HepG2 (cell line): ENCODE measurements at regions not wholly inside any gene's neighbourhood (a gene's known extent, or its start where the extent isn't known, plus 50 kb on each side); places are given as distances from the start of the nearest gene placed in this dataset.

Experiments
- ATAC-seq: fragments of 200-7000 bp; cut with Tn5 transposase; 3 replicates; pipeline ENCODE4 v1.9.1; 2020; ENCODE audit warnings: mild to moderate bottlenecking, moderate library complexity
- BruUV-seq: library from RNA; stranded (reverse); fragments of 400-500 nt; replicated peaks from 2 replicates; lab custom pipeline; 2021; lab: Mats Ljungman, UMichigan
- CTCF ChIA-PET: fragments of 300-600 bp; formaldehyde crosslinking; extraction: SDS; loops from one replicate; lab custom pipeline; 2021; ENCODE audit warnings: low total read pairs, inconsistent platforms, low intra/inter-chr PET ratio; lab: Yijun Ruan, JAX
- POLR2A ChIA-PET: fragments of 350-600 bp; sonication (Branson Sonifier 250); formaldehyde crosslinking; loops from one replicate; lab custom pipeline; 2020; ENCODE audit warnings: antibody characterized with exemption, inconsistent platforms; lab: Yijun Ruan, JAX
- DNase-seq: peaks from one replicate; pipeline ENCODE4 v3.0.0-alpha.2; 2015; ENCODE audit warnings: low spot score
- FAIRE-seq: peaks from 3 replicates; lab custom pipeline; 2011; peaks lifted over from hg19 to GRCh38; lab: Jason Lieb, UNC
- H2AFZ ChIP-seq: one replicate; pipeline ENCODE4 v1.6.1; 2011; ENCODE audit warnings: low read length, inconsistent platforms
- H3K27ac ChIP-seq: fragments of 300-600 bp; 3 replicates; pipeline ENCODE4 v1.8.0; 2011; ENCODE audit warnings: mixed run types, mild to moderate bottlenecking, mixed read lengths, low read length, inconsistent platforms; ENCODE audit not compliant: insufficient read depth; ENCODE audit errors: extremely low read length
- H3K27me3 ChIP-seq, 2 experiments: fragments of 200-600 bp in 1 of 2; 2 replicates in 1 of 2; 3 replicates in 1 of 2; pipeline versions ENCODE4 v1.6.0 to v1.8.0; 2011; ENCODE audit warnings: low read length in 2 of 2, mild to moderate bottlenecking in 2 of 2, moderate library complexity in 2 of 2, inconsistent platforms in 1 of 2; ENCODE audit not compliant: insufficient read depth in 2 of 2, control insufficient read depth in 1 of 2
- H3K36me3 ChIP-seq, 2 experiments: fragments of 200-600 bp in 1 of 2; replicated peaks in 1 of 2; 2 replicates in 1 of 2; 3 replicates in 1 of 2; pipeline versions ENCODE4 v1.5.1 to v1.8.0; 2011; ENCODE audit warnings: low read length in 2 of 2, inconsistent platforms in 1 of 2; ENCODE audit not compliant: insufficient read depth in 2 of 2, control insufficient read depth in 1 of 2
- H3K4me1 ChIP-seq: 2 replicates; pipeline ENCODE4 v1.5.1; 2012; ENCODE audit warnings: low read length, inconsistent platforms; ENCODE audit not compliant: insufficient read depth
- H3K4me2 ChIP-seq: 2 replicates; pipeline ENCODE4 v1.6.0; 2011; ENCODE audit warnings: low read depth, low read length, inconsistent platforms
- H3K4me3 ChIP-seq, 3 experiments: fragments of 200-600 bp in 1 of 3; sonication (generic), shearing (Covaris generic) in 1 of 3; replicated peaks in 1 of 3; 2 replicates each; pipeline ENCODE4 v1.5.1; 2011 to 2016; ENCODE audit warnings: low read length in 3 of 3, inconsistent platforms in 2 of 3, low read depth in 2 of 3, mild to moderate bottlenecking in 2 of 3, control low read depth in 1 of 3, mixed read lengths in 1 of 3; ENCODE audit not compliant: insufficient read depth in 1 of 3
- H3K79me2 ChIP-seq: one replicate; pipeline ENCODE4 v1.6.1; 2011; ENCODE audit warnings: low read length, inconsistent platforms; ENCODE audit not compliant: insufficient read depth
- H3K9ac ChIP-seq: 2 replicates; pipeline ENCODE4 v1.6.0; 2011; ENCODE audit warnings: mild to moderate bottlenecking, low read depth, low read length, inconsistent platforms; ENCODE audit not compliant: insufficient read depth
- H3K9me3 ChIP-seq: 2 replicates; pipeline ENCODE4 v1.5.1; 2012; ENCODE audit warnings: mild to moderate bottlenecking, low read length
- H4K20me1 ChIP-seq: 2 replicates; pipeline ENCODE4 v1.6.0; 2011; ENCODE audit warnings: inconsistent platforms, mild to moderate bottlenecking, low read length, moderate library complexity; ENCODE audit not compliant: insufficient read depth
- CREB1 ChIP-seq, 2 experiments: fragments of 450-650 bp in 1 of 2; IDR thresholded peaks; 2 replicates each; pipeline ENCODE4 v1.6.1; 2016 to 2017; ENCODE audit warnings: control low read depth in 1 of 2, mild to moderate bottlenecking in 1 of 2, missing compliant biosample characterization in 1 of 2, missing genetic modification characterization in 1 of 2
- DR1 ChIP-seq: sonication (generic); formaldehyde crosslinking; IDR thresholded peaks from 2 replicates; pipeline ENCODE4 v1.8.0; 2021; ENCODE audit warnings: mild to moderate bottlenecking, missing genetic modification reagents, inconsistent platforms
- FIP1L1 ChIP-seq: fragments of 200-400 bp; formaldehyde crosslinking; IDR thresholded peaks from 2 replicates; pipeline ENCODE4 v1.6.1; 2018; ENCODE audit warnings: low read depth, mild to moderate bottlenecking, low read length, moderate library complexity, borderline replicate concordance; ENCODE audit not compliant: insufficient read depth
- HOXD1 ChIP-seq: sonication (generic); formaldehyde crosslinking; IDR thresholded peaks from 2 replicates; pipeline ENCODE4 v1.5.0; 2020; ENCODE audit warnings: missing genetic modification reagents
- MIXL1 ChIP-seq: IDR thresholded peaks from 2 replicates; pipeline ENCODE4 v1.6.1; 2016
- SRSF1 ChIP-seq: fragments of 200-400 bp; formaldehyde crosslinking; optimal IDR thresholded peaks from 2 replicates; pipeline ENCODE3; 2017; ENCODE audit warnings: mild to moderate bottlenecking, low read depth, low read length, moderate library complexity
- ZSCAN25 ChIP-seq: sonication (generic); formaldehyde crosslinking; IDR thresholded peaks from 2 replicates; pipeline ENCODE4 v1.8.0; 2022; ENCODE audit warnings: mild to moderate bottlenecking, missing genetic modification reagents
- WGBS: methylation state at CpG from one replicate; pipeline ENCODE4 v1.1.6; 2017; ENCODE audit warnings: low lambda C conversion rate; 5-methylcytosine and 5-hydroxymethylcytosine counted together
- in situ Hi-C: cut with HindIII; loops from 2 replicates; pipeline ENCODE4 v1.10.0; 2017; ENCODE audit warnings: low pct_unique_long_range_greater_than_20kb; ENCODE audit not compliant: extremely low pct_ligation_motif_present
- intact Hi-C: fragments of 100-400 bp; cut with micrococcal nuclease; formaldehyde crosslinking; loops from one replicate; pipeline ENCODE4 v1.10.0; 2022; ENCODE audit not compliant: unreplicated experiment
- TF ChIP-seq, protein P1 (sequence below): sonication (generic); formaldehyde crosslinking; conservative IDR thresholded peaks from 2 replicates; pipeline ENCODE4 v1.8.0; 2022; ENCODE audit warnings: low read depth, missing genetic modification reagents
- TF ChIP-seq, protein P2 (sequence below): sonication (generic); formaldehyde crosslinking; IDR thresholded peaks from 2 replicates; pipeline ENCODE4 v1.4.0; 2020; ENCODE audit warnings: low read depth, mild to moderate bottlenecking, missing genetic modification reagents
- TF ChIP-seq, protein P3 (sequence below): IDR thresholded peaks from 2 replicates; pipeline ENCODE4 v1.6.1; 2016; ENCODE audit warnings: missing compliant biosample characterization, missing genetic modification reagents, borderline replicate concordance
- TF ChIP-seq, protein P4 (sequence below): IDR thresholded peaks from 2 replicates; pipeline ENCODE4 v1.6.1; 2016; ENCODE audit warnings: missing genetic modification reagents, missing compliant biosample characterization
- TF ChIP-seq, protein P5 (sequence below): fragments of 450-650 bp; IDR thresholded peaks from 2 replicates; pipeline ENCODE4 v1.6.1; 2017
- TF ChIP-seq, protein P6 (sequence below): sonication (generic); formaldehyde crosslinking; IDR thresholded peaks from 2 replicates; pipeline ENCODE4 v1.4.0; 2020; ENCODE audit warnings: mild to moderate bottlenecking, missing genetic modification reagents
- TF ChIP-seq, protein P7 (sequence below): sonication (generic); formaldehyde crosslinking; IDR thresholded peaks from 2 replicates; pipeline ENCODE4 v1.9.0; 2022; ENCODE audit warnings: low read depth, missing genetic modification reagents

DNA sequence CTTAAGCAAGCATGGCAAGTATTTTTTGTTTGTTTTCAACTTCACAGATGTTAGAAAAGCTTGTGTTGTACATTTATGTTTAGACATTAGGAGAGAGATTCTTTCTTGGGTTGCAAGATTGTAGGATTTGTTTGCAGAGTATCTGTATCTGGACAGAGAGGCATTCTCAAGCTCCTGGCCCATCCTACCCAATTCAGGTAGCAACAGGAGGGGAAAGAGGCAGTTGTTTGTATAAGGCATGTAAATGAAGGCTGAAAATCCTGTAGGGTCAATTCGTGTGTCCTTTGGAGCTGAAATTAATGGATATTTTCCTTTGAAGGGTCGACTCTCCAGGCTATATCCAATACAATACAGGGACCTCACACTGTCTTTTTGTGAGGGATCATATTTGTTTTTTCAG lies 147.3 kb downstream of the KCNRG start (continued):
- TF ChIP-seq, protein P1, sequence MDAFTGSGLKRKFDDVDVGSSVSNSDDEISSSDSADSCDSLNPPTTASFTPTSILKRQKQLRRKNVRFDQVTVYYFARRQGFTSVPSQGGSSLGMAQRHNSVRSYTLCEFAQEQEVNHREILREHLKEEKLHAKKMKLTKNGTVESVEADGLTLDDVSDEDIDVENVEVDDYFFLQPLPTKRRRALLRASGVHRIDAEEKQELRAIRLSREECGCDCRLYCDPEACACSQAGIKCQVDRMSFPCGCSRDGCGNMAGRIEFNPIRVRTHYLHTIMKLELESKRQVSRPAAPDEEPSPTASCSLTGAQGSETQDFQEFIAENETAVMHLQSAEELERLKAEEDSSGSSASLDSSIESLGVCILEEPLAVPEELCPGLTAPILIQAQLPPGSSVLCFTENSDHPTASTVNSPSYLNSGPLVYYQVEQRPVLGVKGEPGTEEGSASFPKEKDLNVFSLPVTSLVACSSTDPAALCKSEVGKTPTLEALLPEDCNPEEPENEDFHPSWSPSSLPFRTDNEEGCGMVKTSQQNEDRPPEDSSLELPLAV (CRISPR knock-in tag): no peak
- TF ChIP-seq DR1 (no peak), CREB1 (IDR thresholded peaks at IDR 0.05) (no peak), CREB1 (CRISPR knock-in tag; IDR thresholded peaks at IDR 0.05) (no peak)
- TF ChIP-seq, protein P2, sequence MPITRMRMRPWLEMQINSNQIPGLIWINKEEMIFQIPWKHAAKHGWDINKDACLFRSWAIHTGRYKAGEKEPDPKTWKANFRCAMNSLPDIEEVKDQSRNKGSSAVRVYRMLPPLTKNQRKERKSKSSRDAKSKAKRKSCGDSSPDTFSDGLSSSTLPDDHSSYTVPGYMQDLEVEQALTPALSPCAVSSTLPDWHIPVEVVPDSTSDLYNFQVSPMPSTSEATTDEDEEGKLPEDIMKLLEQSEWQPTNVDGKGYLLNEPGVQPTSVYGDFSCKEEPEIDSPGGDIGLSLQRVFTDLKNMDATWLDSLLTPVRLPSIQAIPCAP: no peak
- TF ChIP-seq, protein P3, sequence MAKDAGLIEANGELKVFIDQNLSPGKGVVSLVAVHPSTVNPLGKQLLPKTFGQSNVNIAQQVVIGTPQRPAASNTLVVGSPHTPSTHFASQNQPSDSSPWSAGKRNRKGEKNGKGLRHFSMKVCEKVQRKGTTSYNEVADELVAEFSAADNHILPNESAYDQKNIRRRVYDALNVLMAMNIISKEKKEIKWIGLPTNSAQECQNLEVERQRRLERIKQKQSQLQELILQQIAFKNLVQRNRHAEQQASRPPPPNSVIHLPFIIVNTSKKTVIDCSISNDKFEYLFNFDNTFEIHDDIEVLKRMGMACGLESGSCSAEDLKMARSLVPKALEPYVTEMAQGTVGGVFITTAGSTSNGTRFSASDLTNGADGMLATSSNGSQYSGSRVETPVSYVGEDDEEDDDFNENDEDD (CRISPR knock-in tag): no peak
- TF ChIP-seq, protein P4, sequence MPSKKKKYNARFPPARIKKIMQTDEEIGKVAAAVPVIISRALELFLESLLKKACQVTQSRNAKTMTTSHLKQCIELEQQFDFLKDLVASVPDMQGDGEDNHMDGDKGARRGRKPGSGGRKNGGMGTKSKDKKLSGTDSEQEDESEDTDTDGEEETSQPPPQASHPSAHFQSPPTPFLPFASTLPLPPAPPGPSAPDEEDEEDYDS (CRISPR knock-in tag): no peak

DNA sequence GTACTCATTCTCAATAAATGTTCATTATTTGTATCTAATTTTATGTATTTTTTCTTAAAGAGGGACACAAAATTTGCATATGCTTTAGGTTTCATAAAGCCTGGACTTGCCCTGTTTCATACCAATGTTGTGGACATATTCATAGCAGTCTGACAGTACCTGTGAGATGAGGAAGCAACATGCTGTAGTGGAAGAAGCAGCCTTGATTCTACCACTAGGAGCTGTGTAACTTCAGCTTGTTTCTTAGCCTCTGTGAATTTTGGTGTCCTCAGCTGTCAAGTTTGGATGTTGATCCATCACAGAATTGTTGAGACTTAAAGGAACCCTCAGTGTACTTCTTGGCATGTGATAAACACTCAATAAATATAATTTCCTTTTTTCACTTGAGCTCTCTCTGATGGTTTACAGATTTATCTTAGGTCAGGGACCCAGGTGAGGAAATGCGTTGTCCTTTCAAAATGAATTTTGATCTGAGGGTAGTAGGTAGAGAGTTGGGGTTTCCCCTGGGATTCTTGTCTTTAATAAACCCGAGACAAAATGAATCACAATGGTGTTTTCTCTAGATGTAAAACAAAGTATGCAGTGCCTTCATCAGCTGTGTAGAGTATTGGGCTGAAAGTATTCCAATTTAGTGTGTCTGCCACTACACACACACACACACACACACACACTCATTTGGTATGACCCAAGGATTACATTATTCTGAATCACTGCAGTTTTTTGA lies 152.1 kb downstream of the KCNRG start:
- H3K9ac ChIP-seq: no peak overlapping the region
- no peaks in the 10 kb centered on the region for H3K27me3 ChIP-seq
- no peak overlapping the region for H3K27ac ChIP-seq
- H3K4me1 ChIP-seq: peaks cover 14% of the 10 kb centered on the region
- no peaks in the 10 kb centered on the region for H3K79me2 ChIP-seq
- H4K20me1 ChIP-seq: no peaks in the 10 kb centered on the region
- H2AFZ ChIP-seq: no peak overlapping the region
- ChIA-PET POLR2A (interaction anchor here (1.1 kb wide), 1 partner anchor 171 kb away, joined by 4 read pairs; the partner anchor contains the start of gene TRIM13), CTCF (no interaction called here)
- no peak overlapping the region for H3K4me3 ChIP-seq
- H3K4me2 ChIP-seq: no peak overlapping the region
- 51% methylated on average over 2 of the region's 2 CpGs for WGBS
- no peaks in the 10 kb centered on the region for H3K36me3 ChIP-seq
- ATAC-seq: peak; percentile 50
- DNase-seq: no peak
- in situ Hi-C loops (no loop called here), intact Hi-C loops (loop anchor here (5.0 kb wide), 1 partner anchor 80 kb away; no protein-coding TSS in a partner anchor)
- H3K9me3 ChIP-seq: no peaks in the 10 kb centered on the region
- no TSS peak for BruUV-seq
- FAIRE-seq: no peak
- TF ChIP-seq, protein P5, sequence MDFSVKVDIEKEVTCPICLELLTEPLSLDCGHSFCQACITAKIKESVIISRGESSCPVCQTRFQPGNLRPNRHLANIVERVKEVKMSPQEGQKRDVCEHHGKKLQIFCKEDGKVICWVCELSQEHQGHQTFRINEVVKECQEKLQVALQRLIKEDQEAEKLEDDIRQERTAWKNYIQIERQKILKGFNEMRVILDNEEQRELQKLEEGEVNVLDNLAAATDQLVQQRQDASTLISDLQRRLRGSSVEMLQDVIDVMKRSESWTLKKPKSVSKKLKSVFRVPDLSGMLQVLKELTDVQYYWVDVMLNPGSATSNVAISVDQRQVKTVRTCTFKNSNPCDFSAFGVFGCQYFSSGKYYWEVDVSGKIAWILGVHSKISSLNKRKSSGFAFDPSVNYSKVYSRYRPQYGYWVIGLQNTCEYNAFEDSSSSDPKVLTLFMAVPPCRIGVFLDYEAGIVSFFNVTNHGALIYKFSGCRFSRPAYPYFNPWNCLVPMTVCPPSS: no peak
- TF ChIP-seq ZSCAN25 (no peak), HOXD1 (CRISPR knock-in tag) (no peak), FIP1L1 (no peak), SRSF1 (no peak), MIXL1 (CRISPR knock-in tag) (no peak)
- TF ChIP-seq, protein P6, sequence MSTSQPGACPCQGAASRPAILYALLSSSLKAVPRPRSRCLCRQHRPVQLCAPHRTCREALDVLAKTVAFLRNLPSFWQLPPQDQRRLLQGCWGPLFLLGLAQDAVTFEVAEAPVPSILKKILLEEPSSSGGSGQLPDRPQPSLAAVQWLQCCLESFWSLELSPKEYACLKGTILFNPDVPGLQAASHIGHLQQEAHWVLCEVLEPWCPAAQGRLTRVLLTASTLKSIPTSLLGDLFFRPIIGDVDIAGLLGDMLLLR: no peak
- TF ChIP-seq, protein P7, sequence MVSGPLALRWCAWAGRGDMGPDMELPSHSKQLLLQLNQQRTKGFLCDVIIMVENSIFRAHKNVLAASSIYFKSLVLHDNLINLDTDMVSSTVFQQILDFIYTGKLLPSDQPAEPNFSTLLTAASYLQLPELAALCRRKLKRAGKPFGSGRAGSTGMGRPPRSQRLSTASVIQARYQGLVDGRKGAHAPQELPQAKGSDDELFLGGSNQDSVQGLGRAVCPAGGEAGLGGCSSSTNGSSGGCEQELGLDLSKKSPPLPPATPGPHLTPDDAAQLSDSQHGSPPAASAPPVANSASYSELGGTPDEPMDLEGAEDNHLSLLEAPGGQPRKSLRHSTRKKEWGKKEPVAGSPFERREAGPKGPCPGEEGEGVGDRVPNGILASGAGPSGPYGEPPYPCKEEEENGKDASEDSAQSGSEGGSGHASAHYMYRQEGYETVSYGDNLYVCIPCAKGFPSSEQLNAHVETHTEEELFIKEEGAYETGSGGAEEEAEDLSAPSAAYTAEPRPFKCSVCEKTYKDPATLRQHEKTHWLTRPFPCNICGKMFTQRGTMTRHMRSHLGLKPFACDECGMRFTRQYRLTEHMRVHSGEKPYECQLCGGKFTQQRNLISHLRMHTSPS (CRISPR knock-in tag): no peak
